ENCODE measurements at regions not wholly inside any gene's neighbourhood (a gene's known extent, or its start where the extent isn't known, plus 50 kb on each side); places are given as distances from the start of the nearest gene placed in this dataset.

DNA sequence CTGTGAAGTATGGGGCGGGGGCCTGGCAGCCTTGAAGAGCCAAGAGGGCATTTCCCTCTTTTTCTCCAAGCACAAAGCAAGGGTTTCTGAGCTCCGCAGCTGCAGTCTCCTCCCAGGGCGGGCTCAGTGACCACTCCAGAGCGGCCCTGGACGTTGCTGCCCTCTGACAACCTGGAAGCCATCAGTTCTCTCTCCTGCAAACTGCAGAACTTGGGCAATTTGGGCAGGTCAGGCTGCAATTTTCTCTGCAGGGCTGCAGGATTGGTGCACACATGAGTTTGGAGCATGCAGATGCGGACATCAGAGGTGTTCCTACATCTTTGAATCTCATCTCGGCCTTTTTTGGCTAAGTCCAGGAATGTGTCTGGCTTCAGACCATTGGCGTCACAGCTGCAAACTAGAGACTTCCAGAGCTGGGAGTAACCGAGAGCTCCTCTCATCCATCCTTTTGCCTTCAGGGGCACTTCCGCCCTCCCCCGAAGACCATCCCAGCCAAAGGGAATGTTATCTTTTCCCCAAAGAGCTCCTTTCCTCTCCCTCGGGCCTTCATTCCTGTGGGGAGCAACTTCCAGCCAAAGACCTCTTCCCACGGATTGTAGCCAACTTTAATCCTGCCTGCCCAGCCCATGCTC is 139.6 kb upstream of the WNT4 start:
- H3K4me1 Mint-ChIP-seq (ENCODE audit: low read depth) = no peaks in the 10 kb centered on the region
- H3K36me3 Mint-ChIP-seq (ENCODE audit: low read depth) = no peaks in the 10 kb centered on the region
- no peak overlapping the region for H3K4me3 Mint-ChIP-seq
- no peak overlapping the region for H3K27ac Mint-ChIP-seq
- H3K9me3 Mint-ChIP-seq = no peaks in the 10 kb centered on the region
- intact Hi-C loops (cut with micrococcal nuclease) = no loop called here
- no peak for DNase-seq (ENCODE audit: low spot score)
- peaks cover 1% of the 10 kb centered on the region for H3K27me3 Mint-ChIP-seq (ENCODE audit: insufficient read depth)

GRCh38 chr1:22283596-22283995 is 140.7 kb upstream of the WNT4 start:
- peaks cover 1% of the 10 kb centered on the region for H3K27me3 Mint-ChIP-seq (ENCODE audit: insufficient read depth)
- H3K4me3 Mint-ChIP-seq = no peak overlapping the region
- no peaks in the 10 kb centered on the region for H3K36me3 Mint-ChIP-seq (ENCODE audit: low read depth)
- no peak for DNase-seq (ENCODE audit: low spot score)
- H3K9me3 Mint-ChIP-seq = no peaks in the 10 kb centered on the region
- no peak overlapping the region for H3K27ac Mint-ChIP-seq
- intact Hi-C loops (cut with micrococcal nuclease) = no loop called here
- no peaks in the 10 kb centered on the region for H3K4me1 Mint-ChIP-seq (ENCODE audit: low read depth)

GRCh38 chr1:22284236-22284635 is 141.3 kb upstream of the WNT4 start:
- DNase-seq (ENCODE audit: low spot score) = no peak
- no peak overlapping the region for H3K27ac Mint-ChIP-seq
- no peaks in the 10 kb centered on the region for H3K36me3 Mint-ChIP-seq (ENCODE audit: low read depth)
- no peaks in the 10 kb centered on the region for H3K4me1 Mint-ChIP-seq (ENCODE audit: low read depth)
- H3K27me3 Mint-ChIP-seq (ENCODE audit: insufficient read depth) = peaks cover 1% of the 10 kb centered on the region
- no peaks in the 10 kb centered on the region for H3K9me3 Mint-ChIP-seq
- intact Hi-C loops (cut with micrococcal nuclease) = no loop called here
- no peak overlapping the region for H3K4me3 Mint-ChIP-seq

- H3K36me3 Mint-ChIP-seq (ENCODE audit: low read depth) = no peaks in the 10 kb centered on the region
Measured at GRCh38 chr1:22284906-22285548, 142.1 kb upstream of the WNT4 start.

GRCh38 chr1:22285549-22286396 is 142.9 kb upstream of the WNT4 start:
- intact Hi-C loops (cut with micrococcal nuclease) = no loop called here
- Mint-ChIP-seq H3K9me3 (no peaks in the 10 kb centered on the region), H3K27me3 (ENCODE audit: insufficient read depth) (peaks cover 3% of the 10 kb centered on the region), H3K36me3 (ENCODE audit: low read depth) (no peaks in the 10 kb centered on the region), H3K27ac (no peak overlapping the region), H3K4me1 (ENCODE audit: low read depth) (no peaks in the 10 kb centered on the region), H3K4me3 (no peak overlapping the region)
- no peak for DNase-seq (ENCODE audit: low spot score)

More at GRCh38 chr1:22284906-22285548, 142.1 kb upstream of the WNT4 start:
- H3K4me1 Mint-ChIP-seq (ENCODE audit: low read depth) = no peaks in the 10 kb centered on the region
- peaks cover 3% of the 10 kb centered on the region for H3K27me3 Mint-ChIP-seq (ENCODE audit: insufficient read depth)
- H3K9me3 Mint-ChIP-seq = no peaks in the 10 kb centered on the region
- no peak overlapping the region for H3K27ac Mint-ChIP-seq
- DNase-seq (ENCODE audit: low spot score) = no peak
- H3K4me3 Mint-ChIP-seq = no peak overlapping the region
- intact Hi-C loops (cut with micrococcal nuclease) = no loop called here

DNA sequence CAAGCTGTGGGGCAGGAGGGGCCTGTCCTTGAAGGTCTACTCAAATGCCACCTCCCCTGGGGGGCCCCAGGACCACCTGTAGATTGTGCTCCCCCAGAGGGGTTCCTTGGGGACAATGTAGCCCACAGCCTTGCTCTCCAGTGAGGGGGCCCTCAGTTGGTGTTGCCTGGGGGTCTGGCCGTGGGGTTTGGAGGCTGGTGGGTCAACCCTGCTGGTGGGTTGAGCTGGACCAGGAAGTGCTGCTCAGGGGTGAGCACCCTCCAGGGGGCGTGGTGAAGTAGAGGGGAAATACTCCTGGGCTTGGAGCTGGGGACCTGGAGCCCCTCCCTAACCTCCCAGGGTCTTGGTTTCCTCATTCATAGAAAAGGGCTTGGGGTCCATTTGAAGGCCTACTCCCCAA is 143.6 kb upstream of the WNT4 start:
- Mint-ChIP-seq H3K4me3 (no peak overlapping the region), H3K36me3 (ENCODE audit: low read depth) (no peaks in the 10 kb centered on the region), H3K27ac (no peak overlapping the region), H3K4me1 (ENCODE audit: low read depth) (no peaks in the 10 kb centered on the region), H3K27me3 (ENCODE audit: insufficient read depth) (peaks cover 8% of the 10 kb centered on the region), H3K9me3 (no peaks in the 10 kb centered on the region)
- intact Hi-C loops (cut with micrococcal nuclease) = no loop called here
- DNase-seq (ENCODE audit: low spot score) = no peak

GRCh38 chr1:22287273-22287672 is 144.4 kb upstream of the WNT4 start:
- no peak overlapping the region for H3K27ac Mint-ChIP-seq
- no peaks in the 10 kb centered on the region for H3K36me3 Mint-ChIP-seq (ENCODE audit: low read depth)
- intact Hi-C loops (cut with micrococcal nuclease) = no loop called here

DNA sequence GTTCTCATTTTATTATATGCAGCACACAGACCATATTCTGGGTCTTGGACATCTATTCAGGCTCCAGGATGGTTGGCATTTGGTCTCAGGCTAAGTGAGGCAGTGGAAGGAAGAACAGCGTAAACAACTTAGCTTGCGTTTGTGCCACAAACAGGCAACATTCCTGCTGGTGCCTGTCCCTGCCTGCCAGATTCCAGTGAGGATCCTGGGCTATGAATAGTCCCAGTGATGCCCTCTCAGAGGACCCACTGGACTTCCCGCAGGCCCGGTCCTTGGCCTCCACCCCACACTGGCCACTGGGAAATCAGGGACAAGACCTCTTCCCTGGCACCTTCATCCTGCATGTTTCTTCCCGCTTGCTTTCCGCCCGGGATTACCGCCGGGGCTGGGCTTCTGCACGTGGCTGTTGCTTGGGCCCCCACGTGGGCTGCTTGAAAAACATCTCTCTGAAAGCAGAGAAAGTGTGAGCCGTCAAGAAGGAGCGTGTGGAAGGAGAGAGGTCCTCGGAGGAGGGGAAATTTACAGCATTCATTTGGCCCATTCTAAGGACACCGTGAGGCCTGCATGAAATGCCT is 145.1 kb upstream of the WNT4 start:
- Mint-ChIP-seq H3K9me3 (no peaks in the 10 kb centered on the region), H3K4me1 (ENCODE audit: low read depth) (no peaks in the 10 kb centered on the region), H3K27me3 (ENCODE audit: insufficient read depth) (peaks cover 10% of the 10 kb centered on the region), H3K27ac (no peak overlapping the region), H3K4me3 (no peak overlapping the region), H3K36me3 (ENCODE audit: low read depth) (no peaks in the 10 kb centered on the region)
- no peak for DNase-seq (ENCODE audit: low spot score)
- intact Hi-C loops (cut with micrococcal nuclease) = no loop called here

More at GRCh38 chr1:22287273-22287672, 144.4 kb upstream of the WNT4 start:
- Mint-ChIP-seq H3K27me3 (ENCODE audit: insufficient read depth) (peaks cover 10% of the 10 kb centered on the region), H3K4me1 (ENCODE audit: low read depth) (no peaks in the 10 kb centered on the region), H3K4me3 (no peak overlapping the region), H3K9me3 (no peaks in the 10 kb centered on the region)
- no peak for DNase-seq (ENCODE audit: low spot score)

GRCh38 chr1:22288593-22289241 is 145.8 kb upstream of the WNT4 start:
- Mint-ChIP-seq H3K27me3 (ENCODE audit: insufficient read depth) (peaks cover 10% of the 10 kb centered on the region), H3K27ac (no peak overlapping the region), H3K4me1 (ENCODE audit: low read depth) (no peaks in the 10 kb centered on the region), H3K4me3 (no peak overlapping the region), H3K36me3 (ENCODE audit: low read depth) (no peaks in the 10 kb centered on the region), H3K9me3 (no peaks in the 10 kb centered on the region)
- DNase-seq (ENCODE audit: low spot score) = no peak
- intact Hi-C loops (cut with micrococcal nuclease) = no loop called here

DNA sequence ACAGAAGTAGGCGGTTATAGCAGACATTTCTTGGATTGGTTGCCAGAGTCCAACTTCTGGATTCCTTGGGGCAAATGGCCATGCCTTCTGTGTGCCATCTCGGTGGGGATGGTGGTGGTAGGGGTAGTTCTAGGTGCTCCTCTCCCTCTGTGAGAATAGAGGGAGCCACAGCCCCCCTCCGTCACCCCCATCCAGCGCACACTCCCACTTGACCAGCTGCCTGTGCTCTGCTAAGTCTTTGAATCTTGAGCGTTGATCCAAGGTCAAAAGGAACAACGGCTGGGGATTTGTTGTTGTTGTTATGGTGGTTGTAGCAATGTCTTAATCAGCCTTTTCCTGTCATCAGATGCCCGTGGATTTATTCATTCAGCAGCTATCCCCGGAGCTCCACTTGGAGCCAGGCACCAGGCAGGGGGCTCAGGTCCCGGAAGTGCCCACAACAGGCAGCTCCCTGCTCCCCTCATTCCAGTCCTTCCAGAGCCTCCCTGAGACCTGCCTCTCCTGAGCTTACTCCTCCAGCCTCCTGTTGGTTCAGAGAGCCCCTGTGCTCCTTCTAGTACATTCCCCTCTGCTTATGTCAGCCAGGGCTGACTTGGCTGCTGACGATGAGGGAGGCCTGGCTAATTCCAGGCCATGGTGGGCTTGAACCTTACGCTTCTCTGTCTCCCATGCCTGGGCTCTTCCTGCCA is 146.6 kb upstream of the WNT4 start:
- no peak overlapping the region for H3K4me3 Mint-ChIP-seq
- H3K4me1 Mint-ChIP-seq (ENCODE audit: low read depth) = no peaks in the 10 kb centered on the region
- intact Hi-C loops (cut with micrococcal nuclease) = no loop called here
- no peak for DNase-seq (ENCODE audit: low spot score)
- no peak overlapping the region for H3K27ac Mint-ChIP-seq
- no peaks in the 10 kb centered on the region for H3K9me3 Mint-ChIP-seq
- peaks cover 10% of the 10 kb centered on the region for H3K27me3 Mint-ChIP-seq (ENCODE audit: insufficient read depth)
- no peaks in the 10 kb centered on the region for H3K36me3 Mint-ChIP-seq (ENCODE audit: low read depth)

DNA sequence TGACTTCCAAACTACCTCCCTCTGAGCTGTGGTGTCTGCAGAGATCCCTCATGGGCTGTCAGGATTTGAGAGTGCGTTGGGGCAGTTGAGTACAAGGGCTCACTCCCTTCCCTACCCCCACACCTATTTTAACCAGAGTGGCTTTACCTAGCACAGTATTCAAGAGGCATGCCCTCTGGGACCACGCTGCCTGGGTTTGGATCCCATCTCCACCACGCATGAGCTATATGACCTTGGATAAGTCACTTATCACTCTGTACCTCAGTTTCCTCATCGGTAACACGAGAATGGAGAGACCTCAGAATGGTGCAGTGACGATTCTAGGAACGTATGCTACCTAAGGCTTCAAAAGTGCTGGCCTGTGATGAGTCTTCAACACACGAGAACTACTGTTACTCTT is 147.3 kb upstream of the WNT4 start:
- no peaks in the 10 kb centered on the region for H3K4me1 Mint-ChIP-seq (ENCODE audit: low read depth)
- no peak overlapping the region for H3K27ac Mint-ChIP-seq
- no peaks in the 10 kb centered on the region for H3K9me3 Mint-ChIP-seq
- no peaks in the 10 kb centered on the region for H3K36me3 Mint-ChIP-seq (ENCODE audit: low read depth)
- H3K27me3 Mint-ChIP-seq (ENCODE audit: insufficient read depth) = peaks cover 9% of the 10 kb centered on the region
- H3K4me3 Mint-ChIP-seq = no peak overlapping the region
- intact Hi-C loops (cut with micrococcal nuclease) = no loop called here
- DNase-seq (ENCODE audit: low spot score) = no peak

DNA sequence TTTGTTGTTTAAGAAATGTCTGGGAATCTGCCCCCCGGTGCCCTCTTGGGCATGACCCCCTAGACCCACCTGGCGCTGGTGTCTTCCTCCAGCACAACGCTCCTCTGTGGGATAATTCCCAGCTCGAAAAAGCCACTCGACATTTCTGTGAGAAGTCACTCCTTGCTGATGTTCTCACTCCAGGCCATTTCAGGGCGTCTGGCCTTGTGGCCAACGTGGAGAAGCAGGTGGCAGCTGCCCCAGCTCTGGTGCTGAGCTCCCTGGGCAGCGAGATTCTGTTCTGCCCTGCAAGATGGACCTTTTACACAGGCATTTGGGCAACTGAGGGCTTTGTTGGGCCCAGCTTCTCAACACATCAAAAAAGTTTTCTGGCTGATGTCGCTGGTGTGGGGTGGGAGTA is 147.7 kb upstream of the WNT4 start:
- no peaks in the 10 kb centered on the region for H3K36me3 Mint-ChIP-seq (ENCODE audit: low read depth)
- no peak for DNase-seq (ENCODE audit: low spot score)
- H3K9me3 Mint-ChIP-seq = no peaks in the 10 kb centered on the region
- intact Hi-C loops (cut with micrococcal nuclease) = no loop called here
- H3K27me3 Mint-ChIP-seq (ENCODE audit: insufficient read depth) = peaks cover 9% of the 10 kb centered on the region
- no peaks in the 10 kb centered on the region for H3K4me1 Mint-ChIP-seq (ENCODE audit: low read depth)
- H3K4me3 Mint-ChIP-seq = no peak overlapping the region
- H3K27ac Mint-ChIP-seq = no peak overlapping the region

Data from activated T-helper 1 cell treated with anti-CD3 and anti-CD28 coated beads, Interleukin-12 subunit alpha, Interleukin-12 subunit beta, Interleukin-2, Interleukin-4 antibody, amounts not matched to agents 30 ng/mL and 10 ng/mL and 1 ng/mL, durations not matched to agents 14 hours and 24 hours and 36 hours (primary cell).